SK-N-MC (cell line): ENCODE measurements at regions not wholly inside any gene's neighbourhood (a gene's known extent, or its start where the extent isn't known, plus 50 kb on each side); places are given as distances from the start of the nearest gene placed in this dataset.

ENCODE experiments used
- EZH2 ChIP-seq: fragments of 200-600 bp; sonication (generic); IDR thresholded peaks from one replicate; pipeline ENCODE4 v1.6.1; 2017; ENCODE audit warnings: antibody characterized with exemption
- POLR2AphosphoS5 ChIP-seq: IDR thresholded peaks from 2 replicates; pipeline ENCODE4 v1.6.1; 2012; ENCODE audit warnings: mild to moderate bottlenecking, low read depth, low read length, borderline replicate concordance

GRCh38 chr17:79365351-79365750 lies 245.5 kb downstream of the RBFOX3 start:
- TF ChIP-seq POLR2AphosphoS5 (no peak), EZH2 (no peak)
